Forelimb muscle (tissue), 1 donor: ENCODE measurements at regions not wholly inside any gene's neighbourhood (a gene's known extent, or its start where the extent isn't known, plus 50 kb on each side); places are given as distances from the start of the nearest gene placed in this dataset.
A peak's percentile ranks its signal among the peaks of the same experiment; 100 is the strongest.

ENCODE experiments used
- DNase-seq: peaks from one replicate; pipeline ENCODE4 v3.0.0-alpha.2; 2013; ENCODE audit warnings: low read depth

GRCh38 chr2:125490308-125490707 is 1165.7 kb upstream of the GYPC start:
- no peak for DNase-seq

GRCh38 chr2:125491663-125492062 is 1164.3 kb upstream of the GYPC start:
- DNase-seq: no peak

GRCh38 chr2:125512313-125512712 is 1143.6 kb upstream of the GYPC start:
- DNase-seq: no peak

GRCh38 chr2:125516496-125517109 is 1139.4 kb upstream of the GYPC start:
- DNase-seq: no peak

- no peak for DNase-seq
Observed at GRCh38 chr2:125526093-125526492, 1129.9 kb upstream of the GYPC start.

- no peak for DNase-seq
Observed at GRCh38 chr2:125535089-125535488, 1120.9 kb upstream of the GYPC start.

- no peak for DNase-seq
Observed at GRCh38 chr2:125543968-125544514, 1111.9 kb upstream of the GYPC start.

- DNase-seq: no peak
Observed at GRCh38 chr2:125553768-125554167, 1102.2 kb upstream of the GYPC start.

GRCh38 chr2:125554956-125555355 is 1101.0 kb upstream of the GYPC start:
- peak; percentile 11 for DNase-seq

- DNase-seq: no peak
Observed at GRCh38 chr2:125559186-125559585, 1096.8 kb upstream of the GYPC start.

- DNase-seq: no peak
Observed at GRCh38 chr2:125560855-125561254, 1095.1 kb upstream of the GYPC start.

DNA sequence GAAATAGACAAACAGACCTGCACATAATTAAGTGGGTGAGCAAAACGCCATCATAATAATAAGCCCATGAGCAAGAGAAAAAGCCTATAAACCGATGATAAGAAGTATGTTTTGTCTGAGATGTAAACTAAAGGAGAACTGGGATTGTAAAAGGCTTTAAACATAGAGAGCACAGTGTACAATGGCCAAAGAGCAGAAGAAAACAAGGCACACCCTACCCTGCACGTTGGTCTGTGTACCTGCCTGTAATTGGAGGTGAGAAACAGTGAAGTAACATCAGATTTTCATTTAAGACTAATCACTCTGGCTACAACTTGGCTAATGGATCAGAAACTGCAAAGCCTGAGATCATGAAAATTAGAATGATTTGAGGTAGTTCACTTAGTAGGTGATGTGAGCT is 1094.7 kb upstream of the GYPC start:
- no peak for DNase-seq

DNA sequence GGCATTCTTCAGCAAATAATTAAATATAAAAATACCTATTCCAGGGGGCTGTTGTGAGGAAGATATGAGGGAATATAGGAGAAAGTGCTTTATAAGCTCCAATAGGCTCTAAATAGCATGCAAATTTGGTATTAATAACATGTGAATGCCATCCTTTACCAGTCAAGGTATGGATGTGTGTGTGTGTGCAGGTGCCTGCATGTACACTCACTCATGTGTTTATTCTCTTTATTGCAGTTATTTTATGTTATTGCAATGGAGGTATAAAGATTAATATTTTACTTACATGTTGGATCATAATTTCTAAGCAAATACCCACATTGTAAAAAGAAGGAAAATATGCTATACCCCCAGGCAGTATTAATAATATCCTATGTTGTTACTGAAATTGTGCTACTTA is 1093.0 kb upstream of the GYPC start:
- DNase-seq: no peak

DNA sequence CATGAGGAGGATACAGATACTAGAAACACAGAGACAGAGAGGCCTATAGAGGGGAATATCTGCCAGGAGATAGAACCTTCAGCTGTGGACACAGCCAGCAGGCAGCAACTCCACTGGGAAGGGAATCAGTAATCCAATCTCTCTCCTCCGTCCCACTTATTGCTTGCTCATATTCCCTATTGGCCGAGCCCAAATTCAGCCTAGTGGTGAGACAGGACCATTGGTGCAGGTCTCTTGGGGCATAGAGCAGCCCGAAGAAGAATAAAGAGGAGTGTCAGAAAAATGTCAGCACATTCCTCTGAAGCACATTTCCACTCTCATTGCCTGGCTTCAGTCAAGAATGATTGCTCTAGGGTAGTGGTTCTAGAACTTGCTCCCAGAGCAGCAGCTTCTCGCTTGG is 1091.5 kb upstream of the GYPC start:
- no peak for DNase-seq

GRCh38 chr2:125566422-125566821 is 1089.5 kb upstream of the GYPC start:
- DNase-seq: no peak

DNA sequence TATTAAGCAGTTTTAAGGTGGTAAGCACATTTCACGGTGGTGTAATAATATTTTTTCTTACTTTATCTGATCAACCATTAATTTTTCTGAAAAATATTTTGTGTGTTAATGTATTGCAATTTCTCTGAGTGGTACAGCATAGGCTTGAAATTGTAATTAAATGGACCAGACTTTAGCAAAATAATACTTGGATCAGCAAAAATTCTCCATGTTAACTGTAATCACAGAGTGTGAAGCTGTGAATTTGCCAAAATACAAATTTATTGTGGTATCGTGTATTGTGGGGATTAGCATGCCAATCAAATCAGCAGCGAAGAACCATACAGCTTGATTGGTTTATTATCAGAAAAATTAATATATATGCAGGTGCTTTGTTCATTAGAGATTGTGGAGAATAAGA is 1088.9 kb upstream of the GYPC start:
- DNase-seq: no peak

DNA sequence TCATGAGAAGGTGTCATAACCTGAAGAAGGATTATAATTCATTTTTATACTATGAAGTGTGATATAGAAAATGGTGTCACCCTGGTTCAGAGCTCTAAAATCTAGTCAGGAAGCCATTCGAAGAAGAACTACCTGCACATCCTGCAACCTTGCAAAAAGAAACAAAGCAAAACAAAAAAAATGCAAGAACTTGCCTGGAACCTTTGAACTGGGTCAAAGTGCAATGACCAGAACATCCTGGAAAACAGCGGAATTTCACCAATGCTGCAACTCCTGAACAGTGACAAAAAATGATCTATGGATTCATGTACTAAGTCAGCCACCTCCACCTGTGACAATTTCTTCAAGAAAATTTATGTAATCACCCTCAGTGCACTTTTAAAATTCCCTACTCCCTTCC is 1083.3 kb upstream of the GYPC start:
- DNase-seq: no peak

DNA sequence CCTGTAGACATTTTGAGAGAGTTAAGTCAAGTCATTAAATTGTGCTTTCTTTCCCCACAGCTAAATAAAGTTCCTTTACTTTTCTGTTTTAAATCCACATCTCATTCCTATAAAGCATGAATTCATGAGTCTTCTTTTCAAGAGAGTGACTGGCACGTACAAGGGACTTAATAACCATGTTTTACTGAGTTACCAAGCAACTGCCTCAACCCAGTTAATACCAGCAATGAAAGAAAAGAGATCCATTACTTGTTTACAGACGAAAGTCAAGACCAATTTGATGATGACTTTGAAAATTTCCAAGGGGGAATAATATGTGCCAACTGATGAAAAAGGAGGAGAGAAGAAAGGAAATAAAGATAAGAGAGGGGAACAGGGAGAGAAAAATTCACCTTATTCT is 1082.5 kb upstream of the GYPC start:
- DNase-seq: no peak

GRCh38 chr2:125576558-125576957 is 1079.4 kb upstream of the GYPC start:
- no peak for DNase-seq

DNA sequence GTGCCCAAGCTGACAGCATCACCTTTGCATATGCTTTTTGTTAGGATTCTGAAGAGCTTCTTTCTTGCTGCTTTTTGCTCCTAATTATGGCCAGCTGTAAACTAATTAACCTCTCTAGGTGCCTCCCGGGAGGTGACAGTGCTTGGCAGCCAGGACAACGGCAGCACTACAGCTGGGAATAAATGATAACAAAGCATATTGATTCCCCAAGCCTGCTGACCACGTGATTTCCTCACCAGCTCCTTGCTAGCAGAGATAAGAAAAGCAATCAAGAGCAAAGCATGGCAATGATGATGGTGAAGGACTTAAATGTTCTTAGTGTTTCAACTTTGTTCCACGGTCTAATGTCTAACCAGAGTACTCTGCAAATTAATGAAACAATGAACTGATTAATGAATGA is 1074.4 kb upstream of the GYPC start:
- DNase-seq: no peak

DNA sequence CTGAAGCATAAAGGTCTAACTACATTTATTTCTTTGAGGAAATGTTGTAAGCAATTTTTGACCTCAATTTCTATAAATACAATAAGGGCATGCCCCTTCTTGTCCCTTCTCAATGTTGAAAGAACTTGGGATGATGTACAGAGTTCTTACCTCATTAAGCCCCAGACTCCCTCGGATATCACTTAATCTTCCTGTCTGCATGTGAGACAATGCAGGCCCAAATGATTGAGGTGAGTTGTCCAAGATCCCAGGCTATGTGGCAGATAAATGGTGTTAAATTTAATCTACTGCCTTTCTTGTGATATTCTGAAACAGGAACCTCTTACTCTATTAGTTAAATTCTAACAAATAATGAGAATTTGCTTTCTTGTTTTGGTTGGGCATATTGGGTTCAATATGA is 1073.4 kb upstream of the GYPC start:
- no peak for DNase-seq

- no peak for DNase-seq
Observed at GRCh38 chr2:125584732-125585131, 1071.2 kb upstream of the GYPC start.

GRCh38 chr2:125588780-125589179 is 1067.2 kb upstream of the GYPC start:
- no peak for DNase-seq

GRCh38 chr2:125591954-125592353 is 1064.0 kb upstream of the GYPC start:
- no peak for DNase-seq
